CD4-positive, alpha-beta T cell treated with Interleukin-1 beta for 1 hour (primary cell): ENCODE measurements at regions not wholly inside any gene's neighbourhood (a gene's known extent, or its start where the extent isn't known, plus 50 kb on each side); places are given as distances from the start of the nearest gene placed in this dataset.
"Not testable (repeated sequence)": the region's sequence is repeated elsewhere in the genome, so short reads cannot be mapped to it uniquely, and the experiment has no call there.

Source experiments
- DNase-seq, 2 donors: peaks; one replicate each; pipeline ENCODE4 v3.0.0-alpha.2; 2020 to 2022

GRCh38 chr12:88925454-88925853 is 345.2 kb upstream of the KITLG start:
- DNase-seq: no peak

- DNase-seq: no peak
Measured at GRCh38 chr12:88924162-88924561, 343.9 kb upstream of the KITLG start.

GRCh38 chr12:88923631-88924030 is 343.4 kb upstream of the KITLG start:
- no peak for DNase-seq

- DNase-seq: no peak
Measured at GRCh38 chr12:88922816-88923215, 342.5 kb upstream of the KITLG start.

GRCh38 chr12:88921890-88922532 is 341.7 kb upstream of the KITLG start:
- no peak for DNase-seq

- no peak for DNase-seq
Measured at GRCh38 chr12:88921434-88921833, 341.2 kb upstream of the KITLG start.

- DNase-seq: no peak
Measured at GRCh38 chr12:88918161-88918560, 337.9 kb upstream of the KITLG start.

GRCh38 chr12:88914967-88915366 is 334.7 kb upstream of the KITLG start:
- no peak for DNase-seq

- DNase-seq: no peak
Measured at GRCh38 chr12:88909510-88909909, 329.2 kb upstream of the KITLG start.

GRCh38 chr12:88908345-88908744 is 328.1 kb upstream of the KITLG start:
- no peak for DNase-seq

- DNase-seq: no peak
Measured at GRCh38 chr12:88904705-88905104, 324.4 kb upstream of the KITLG start.

GRCh38 chr12:88903333-88903732 is 323.1 kb upstream of the KITLG start:
- DNase-seq: no peak

- DNase-seq: no peak
Measured at GRCh38 chr12:88897723-88898122, 317.5 kb upstream of the KITLG start.

- no peak for DNase-seq
Measured at GRCh38 chr12:88896958-88897357, 316.7 kb upstream of the KITLG start.

GRCh38 chr12:88895634-88896033 is 315.4 kb upstream of the KITLG start:
- no peak for DNase-seq

GRCh38 chr12:88893801-88894200 is 313.5 kb upstream of the KITLG start:
- DNase-seq: no peak

- not testable (repeated sequence) for DNase-seq
Measured at GRCh38 chr12:88891434-88891833, 311.2 kb upstream of the KITLG start.

- DNase-seq: no peak
Measured at GRCh38 chr12:88889326-88890110, 309.2 kb upstream of the KITLG start.

GRCh38 chr12:88884600-88884999 is 304.3 kb upstream of the KITLG start:
- no peak for DNase-seq

GRCh38 chr12:88882662-88883061 is 302.4 kb upstream of the KITLG start:
- no peak for DNase-seq

GRCh38 chr12:88880051-88880450 is 299.8 kb upstream of the KITLG start:
- DNase-seq: no peak

- no peak for DNase-seq
Measured at GRCh38 chr12:88878295-88878694, 298.0 kb upstream of the KITLG start.

- no peak for DNase-seq
Measured at GRCh38 chr12:88876857-88877256, 296.6 kb upstream of the KITLG start.

- DNase-seq: no peak
Measured at GRCh38 chr12:88870000-88870737, 289.9 kb upstream of the KITLG start.
